ENCODE measurements at regions not wholly inside any gene's neighbourhood (a gene's known extent, or its start where the extent isn't known, plus 50 kb on each side); places are given as distances from the start of the nearest gene placed in this dataset.
A peak's percentile ranks its signal among the peaks of the same experiment; 100 is the strongest.

- Histone ChIP-seq H3K9me3 (no peaks in the 10 kb centered on the region), H3K4me2 (no peak overlapping the region), H3K4me1 (peaks cover 16% of the 10 kb centered on the region; the same call in 1 of the 3 replicates), H3K27ac (no peak overlapping the region), H3K4me3 (no peak overlapping the region)
- DNase-seq (ENCODE audit: low read depth in 1 of 2, low spot score in 1 of 2) = no peak
- CTCF ChIA-PET = no interaction called here
- POLR2A ChIA-PET = no interaction called here
- no peak for FAIRE-seq
- ATAC-seq = no peak
- 64% methylated on average over 3 of the region's 3 CpGs for WGBS (ENCODE audit: missing lambda C conversion rate)
- TF ChIP-seq RFX5 (IDR thresholded peaks at IDR 0.05) (no peak), CHD2 (IDR thresholded peaks at IDR 0.05; ENCODE audit: low read length, partially characterized antibody) (no peak), GATA3 (IDR thresholded peaks at IDR 0.05; ENCODE audit: borderline replicate concordance) (no peak), POLR2A (IDR thresholded peaks at IDR 0.05; ENCODE audit: low read length) (no peak), FOXS1 (CRISPR knock-in tag; IDR thresholded peaks at IDR 0.05) (no peak), POLR2AphosphoS2 (conservative IDR thresholded peaks at IDR 0.05; ENCODE audit: low read length) (no peak), EP300 (IDR thresholded peaks at IDR 0.05) (no peak), ZSCAN20 (CRISPR knock-in tag; IDR thresholded peaks at IDR 0.05) (no peak), KDM5A (IDR thresholded peaks at IDR 0.05) (no peak), CTCF (IDR thresholded peaks at IDR 0.05) (no peak), HOXB5 (CRISPR knock-in tag; IDR thresholded peaks at IDR 0.05) (no peak), PHF8 (IDR thresholded peaks at IDR 0.05; ENCODE audit: borderline replicate concordance, low read depth) (no peak), MAFK (IDR thresholded peaks at IDR 0.05; ENCODE audit: partially characterized antibody) (no peak), CBX2 (IDR thresholded peaks at IDR 0.05; ENCODE audit: borderline replicate concordance, low read depth) (no peak), KDM1A (IDR thresholded peaks at IDR 0.05; ENCODE audit: low read depth) (no peak), ZFP36 (IDR thresholded peaks at IDR 0.05; ENCODE audit: borderline replicate concordance, partially characterized antibody) (no peak), TFCP2L1 (CRISPR knock-in tag; IDR thresholded peaks at IDR 0.05) (no peak), BCL3 (IDR thresholded peaks at IDR 0.05) (no peak), ESRRA (IDR thresholded peaks at IDR 0.05; ENCODE audit: borderline replicate concordance, low read length) (no peak)
These were observed 156.7 kb upstream of the FAM241A start for GRCh38 chr4:111988514-111988913.

- TF ChIP-seq TFCP2L1 (CRISPR knock-in tag; IDR thresholded peaks at IDR 0.05) (no peak), CEBPB (IDR thresholded peaks at IDR 0.05) (no peak), CTCF (IDR thresholded peaks at IDR 0.05) (no peak)
- no peak overlapping the region for H3K4me2 ChIP-seq
- FAIRE-seq = no peak
- H3K27ac ChIP-seq = no peak overlapping the region
- no peak for ATAC-seq
- H3K9me3 ChIP-seq = no peaks in the 10 kb centered on the region
- DNase-seq (ENCODE audit: low read depth in 1 of 2, low spot score in 1 of 2) = no peak
- H3K4me1 ChIP-seq = peaks cover 16% of the 10 kb centered on the region; the same call in 1 of the 3 replicates
- ChIA-PET POLR2A (no interaction called here), CTCF (no interaction called here)
- 38% methylated on average over 1 of the region's 1 CpG for WGBS (ENCODE audit: missing lambda C conversion rate)
- no peak overlapping the region for H3K4me3 ChIP-seq
These were observed 155.4 kb upstream of the FAM241A start for GRCh38 chr4:111989817-111990216.

GRCh38 chr4:111991163-111991562 lies 154.1 kb upstream of the FAM241A start:
- WGBS (ENCODE audit: missing lambda C conversion rate) = 84% methylated on average over 3 of the region's 3 CpGs
- FAIRE-seq (no peak), ATAC-seq (no peak; a peak in 1 of 6 replicates), DNase-seq (ENCODE audit: low read depth in 1 of 2, low spot score in 1 of 2) (no peak)
- H3K4me3 ChIP-seq = no peak overlapping the region
- POLR2A ChIA-PET = no interaction called here
- H3K27ac ChIP-seq = peak overlapping the region in 1 of 2 experiments; percentile 18; a peak in 1 of 6 replicates
- H3K9me3 ChIP-seq = no peaks in the 10 kb centered on the region
- CTCF ChIA-PET = no interaction called here
- H3K4me1 ChIP-seq = peaks cover 13% of the 10 kb centered on the region; the same call in 1 of the 3 replicates
- peak overlapping the region; percentile 35; the same call in 2 of the 3 replicates for H3K4me2 ChIP-seq
- TF ChIP-seq POLR2A (IDR thresholded peaks at IDR 0.05; ENCODE audit: low read length) (no peak), POLR2AphosphoS2 (conservative IDR thresholded peaks at IDR 0.05; ENCODE audit: low read length) (no peak), GATA3 (IDR thresholded peaks at IDR 0.05; ENCODE audit: borderline replicate concordance) (no peak), CHD4 (IDR thresholded peaks at IDR 0.05; ENCODE audit: borderline replicate concordance) (no peak), HOXB13 (CRISPR knock-in tag; IDR thresholded peaks at IDR 0.05; ENCODE audit: low read depth) (no peak), PBX3 (IDR thresholded peaks at IDR 0.05) (no peak), CBX2 (IDR thresholded peaks at IDR 0.05; ENCODE audit: borderline replicate concordance, low read depth) (no peak), HES2 (IDR thresholded peaks at IDR 0.05) (no peak), E2F6 (IDR thresholded peaks at IDR 0.05; ENCODE audit: borderline replicate concordance, low read depth) (no peak), MAX (IDR thresholded peaks at IDR 0.05) (no peak), CEBPB (IDR thresholded peaks at IDR 0.05) (no peak), ZSCAN20 (CRISPR knock-in tag; IDR thresholded peaks at IDR 0.05) (no peak), FOSL2 (IDR thresholded peaks at IDR 0.05) (no peak), FOSL2 (CRISPR knock-in tag; IDR thresholded peaks at IDR 0.05) (no peak)
